RWPE2 (cell line): ENCODE measurements at regions not wholly inside any gene's neighbourhood (a gene's known extent, or its start where the extent isn't known, plus 50 kb on each side); places are given as distances from the start of the nearest gene placed in this dataset.

Source experiments
- ATAC-seq: fragments of 200-7000 bp; cut with Tn5 transposase; 3 replicates; pipeline ENCODE4 v1.9.1; 2021; ENCODE audit warnings: low read depth
- DNase-seq: peaks from one replicate; pipeline ENCODE4 v3.0.0-alpha.2; 2020; ENCODE audit warnings: low spot score
- H3K27ac ChIP-seq: fragments of 450-650 bp; 2 replicates; pipeline ENCODE4 v1.5.1; 2017; ENCODE audit warnings: mild to moderate bottlenecking; ENCODE audit not compliant: poor library complexity, severe bottlenecking
- H3K27me3 ChIP-seq: fragments of 250-450 bp; sonication (Bioruptor Pico); 2 replicates; pipeline ENCODE4 v1.5.1; 2021; ENCODE audit warnings: mild to moderate bottlenecking, moderate library complexity; ENCODE audit not compliant: insufficient read depth, poor library complexity, severe bottlenecking
- H3K36me3 ChIP-seq: fragments of 250-450 bp; sonication (Bioruptor Pico); 2 replicates; pipeline ENCODE4 v1.5.1; 2020; ENCODE audit warnings: low read depth, mild to moderate bottlenecking, moderate library complexity
- H3K4me1 ChIP-seq: fragments of 250-450 bp; sonication (Bioruptor Pico); 2 replicates; pipeline ENCODE4 v1.5.1; 2021; ENCODE audit warnings: mild to moderate bottlenecking, moderate library complexity; ENCODE audit not compliant: insufficient read depth, poor library complexity, severe bottlenecking
- H3K4me3 ChIP-seq: fragments of 250-450 bp; sonication (Bioruptor Pico); 2 replicates; pipeline ENCODE4 v1.5.1; 2021; ENCODE audit warnings: mild to moderate bottlenecking, moderate library complexity; ENCODE audit not compliant: severe bottlenecking
- H3K9me3 ChIP-seq: fragments of 250-450 bp; sonication (Bioruptor Pico); 2 replicates; pipeline ENCODE4 v1.5.1; 2021; ENCODE audit warnings: mild to moderate bottlenecking, moderate library complexity; ENCODE audit not compliant: severe bottlenecking
- TF ChIP-seq, protein P1 (sequence below): fragments of 450-650 bp; IDR thresholded peaks from one replicate; pipeline ENCODE4 v1.5.1; 2017; ENCODE audit warnings: mild to moderate bottlenecking, moderate library complexity; ENCODE audit not compliant: poor library complexity, severe bottlenecking

DNA sequence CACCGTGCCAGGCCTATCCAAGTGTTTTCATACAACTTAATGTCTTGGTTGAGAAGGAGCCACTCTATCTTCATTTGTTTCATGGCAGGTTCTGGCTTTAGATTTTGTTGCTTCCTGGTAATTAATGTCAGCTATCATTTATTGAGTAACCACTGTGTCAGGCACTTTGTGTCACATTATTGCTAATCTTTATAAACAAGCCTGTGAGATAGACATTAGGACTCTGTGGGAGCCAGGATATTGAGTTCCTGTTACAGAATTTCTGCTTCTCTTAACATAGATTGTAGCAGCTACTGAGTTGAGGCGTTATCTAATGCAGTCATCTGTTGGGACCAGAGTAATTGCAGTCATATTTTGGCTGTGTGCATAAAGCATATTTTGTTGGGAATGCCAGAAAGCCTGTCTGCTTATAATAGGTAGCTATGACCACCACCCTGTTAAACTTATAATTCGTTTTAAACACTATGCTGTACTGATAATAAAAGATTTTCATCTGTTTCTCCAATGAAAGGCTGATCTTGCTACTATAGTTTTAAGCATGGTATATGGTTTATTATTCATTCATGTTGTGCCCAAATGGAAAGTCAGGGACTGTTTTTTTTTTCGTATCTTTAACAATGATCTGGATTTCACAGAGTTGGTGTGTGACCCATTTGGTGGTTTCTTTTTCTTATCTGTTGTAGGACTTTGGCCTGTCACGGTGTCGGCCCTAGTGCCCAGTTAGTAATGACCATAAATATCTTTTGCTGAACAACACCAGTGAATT is 432.6 kb downstream of the PCNX1 start:
- Histone ChIP-seq H3K27me3 (no peaks in the 10 kb centered on the region), H3K9me3 (no peaks in the 10 kb centered on the region), H3K4me1 (no peaks in the 10 kb centered on the region), H3K36me3 (peaks cover 9% of the 10 kb centered on the region; the same call in 1 of the 2 replicates), H3K27ac (no peak overlapping the region), H3K4me3 (no peak overlapping the region)
- DNase-seq, result no peak
- TF ChIP-seq, protein P1, sequence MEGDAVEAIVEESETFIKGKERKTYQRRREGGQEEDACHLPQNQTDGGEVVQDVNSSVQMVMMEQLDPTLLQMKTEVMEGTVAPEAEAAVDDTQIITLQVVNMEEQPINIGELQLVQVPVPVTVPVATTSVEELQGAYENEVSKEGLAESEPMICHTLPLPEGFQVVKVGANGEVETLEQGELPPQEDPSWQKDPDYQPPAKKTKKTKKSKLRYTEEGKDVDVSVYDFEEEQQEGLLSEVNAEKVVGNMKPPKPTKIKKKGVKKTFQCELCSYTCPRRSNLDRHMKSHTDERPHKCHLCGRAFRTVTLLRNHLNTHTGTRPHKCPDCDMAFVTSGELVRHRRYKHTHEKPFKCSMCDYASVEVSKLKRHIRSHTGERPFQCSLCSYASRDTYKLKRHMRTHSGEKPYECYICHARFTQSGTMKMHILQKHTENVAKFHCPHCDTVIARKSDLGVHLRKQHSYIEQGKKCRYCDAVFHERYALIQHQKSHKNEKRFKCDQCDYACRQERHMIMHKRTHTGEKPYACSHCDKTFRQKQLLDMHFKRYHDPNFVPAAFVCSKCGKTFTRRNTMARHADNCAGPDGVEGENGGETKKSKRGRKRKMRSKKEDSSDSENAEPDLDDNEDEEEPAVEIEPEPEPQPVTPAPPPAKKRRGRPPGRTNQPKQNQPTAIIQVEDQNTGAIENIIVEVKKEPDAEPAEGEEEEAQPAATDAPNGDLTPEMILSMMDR, result no peak
- ATAC-seq, result no peak

DNA sequence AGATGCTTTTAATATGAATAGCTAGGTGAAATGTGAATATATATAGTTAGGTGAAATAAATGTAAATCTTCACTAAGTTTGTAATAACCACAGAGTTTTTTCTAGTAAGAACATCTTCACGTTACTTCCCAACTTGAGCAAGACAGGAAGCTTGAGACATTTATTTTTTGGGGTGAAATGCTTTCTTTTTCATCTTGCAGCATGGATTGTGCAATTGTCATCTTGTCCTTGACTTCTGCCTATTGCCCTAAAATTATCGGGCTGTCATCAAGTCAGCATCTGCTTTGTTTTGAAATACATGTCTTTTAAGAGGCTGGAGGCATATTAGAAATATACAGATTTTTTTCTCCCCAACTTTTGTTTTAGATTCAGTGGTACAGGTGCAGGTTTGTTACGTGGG is 433.9 kb downstream of the PCNX1 start:
- H3K36me3 ChIP-seq, result peaks cover 8% of the 10 kb centered on the region; the same call in 1 of the 2 replicates
- no peak overlapping the region for H3K4me3 ChIP-seq
- H3K9me3 ChIP-seq, result no peaks in the 10 kb centered on the region
- ATAC-seq (no peak), DNase-seq (no peak)
- TF ChIP-seq, protein P1, result no peak
- H3K27ac ChIP-seq, result no peak overlapping the region
- no peaks in the 10 kb centered on the region for H3K4me1 ChIP-seq
- no peaks in the 10 kb centered on the region for H3K27me3 ChIP-seq

DNA sequence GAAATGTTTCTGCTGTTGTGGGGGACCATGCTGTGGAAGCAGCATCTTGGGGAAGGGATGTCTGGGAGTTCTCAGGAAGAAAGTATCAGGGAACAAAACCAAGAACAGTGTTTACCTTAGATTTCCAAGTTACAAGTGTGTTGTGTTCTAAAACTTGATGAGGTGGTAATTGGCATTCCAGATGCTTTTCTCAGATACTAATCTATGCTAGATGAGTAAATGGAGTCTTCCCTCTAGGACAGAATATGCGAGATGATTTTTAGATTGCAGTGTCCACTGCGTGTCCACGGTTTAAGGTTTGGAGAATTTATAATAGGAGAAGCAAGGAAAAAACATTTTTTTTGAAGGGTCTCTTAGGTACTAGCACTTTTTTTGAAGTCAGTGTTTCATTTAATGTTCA is 436.5 kb downstream of the PCNX1 start:
- ATAC-seq (no peak), DNase-seq (no peak)
- Histone ChIP-seq H3K36me3 (no peaks in the 10 kb centered on the region), H3K27ac (no peak overlapping the region), H3K4me3 (no peak overlapping the region), H3K27me3 (no peaks in the 10 kb centered on the region), H3K4me1 (no peaks in the 10 kb centered on the region), H3K9me3 (no peaks in the 10 kb centered on the region)
- TF ChIP-seq, protein P1, result no peak

DNA sequence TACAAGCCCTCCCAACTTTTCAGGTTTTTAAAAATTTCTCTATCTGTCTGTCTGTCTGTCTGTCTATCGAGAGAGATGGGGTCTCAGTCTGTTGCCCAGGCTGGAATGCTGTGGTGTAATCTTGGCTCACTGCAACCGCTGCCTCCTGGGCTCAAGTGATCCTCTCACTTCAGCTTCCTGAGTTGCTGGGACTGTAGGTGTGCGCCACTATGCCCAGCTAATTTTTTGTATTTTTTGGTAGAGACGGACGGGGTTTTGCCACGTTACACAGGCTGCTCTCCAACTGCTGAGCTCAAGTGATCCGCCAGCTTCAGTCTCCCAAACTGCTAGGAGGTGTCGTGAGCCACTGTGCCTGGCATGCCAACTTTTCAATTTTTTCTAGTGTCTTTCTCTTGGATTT is 437.2 kb downstream of the PCNX1 start:
- no peak overlapping the region for H3K27ac ChIP-seq
- H3K9me3 ChIP-seq, result no peaks in the 10 kb centered on the region
- no peaks in the 10 kb centered on the region for H3K36me3 ChIP-seq
- no peaks in the 10 kb centered on the region for H3K27me3 ChIP-seq
- TF ChIP-seq, protein P1, result no peak
- ATAC-seq (no peak), DNase-seq (no peak)
- no peak overlapping the region for H3K4me3 ChIP-seq
- no peaks in the 10 kb centered on the region for H3K4me1 ChIP-seq

DNA sequence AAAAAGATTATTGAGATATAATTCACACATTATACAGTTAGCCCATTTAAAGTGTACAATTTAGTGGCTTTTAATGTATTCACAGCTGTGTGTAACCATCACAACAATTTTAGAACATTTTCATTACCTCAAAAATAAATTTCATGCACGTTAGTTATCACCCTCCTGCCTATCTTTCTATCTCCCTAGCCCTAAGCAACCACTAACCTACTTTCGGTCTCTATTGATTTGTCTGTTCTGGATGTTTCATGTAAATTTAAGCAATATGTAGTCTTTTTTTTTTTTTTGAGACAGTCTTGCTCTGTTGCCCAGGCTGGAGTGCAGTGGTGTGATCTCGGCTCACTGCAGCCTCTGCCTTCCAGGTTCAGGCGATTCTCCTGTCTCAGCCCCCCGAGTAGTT is 439.4 kb downstream of the PCNX1 start:
- Histone ChIP-seq H3K27ac (no peak overlapping the region), H3K9me3 (no peaks in the 10 kb centered on the region), H3K36me3 (0 out of 2 replicates have a peak, but pooled peaks cover 4% of the 10 kb centered on the region), H3K4me1 (peaks cover 13% of the 10 kb centered on the region), H3K4me3 (no peak overlapping the region), H3K27me3 (no peaks in the 10 kb centered on the region)
- DNase-seq (no peak), ATAC-seq (no peak)
- TF ChIP-seq, protein P1, result no peak
